ENCODE measurements at regions not wholly inside any gene's neighbourhood (a gene's known extent, or its start where the extent isn't known, plus 50 kb on each side); places are given as distances from the start of the nearest gene placed in this dataset.
"Not testable (repeated sequence)": the region's sequence is repeated elsewhere in the genome, so short reads cannot be mapped to it uniquely, and the experiment has no call there.

DNA sequence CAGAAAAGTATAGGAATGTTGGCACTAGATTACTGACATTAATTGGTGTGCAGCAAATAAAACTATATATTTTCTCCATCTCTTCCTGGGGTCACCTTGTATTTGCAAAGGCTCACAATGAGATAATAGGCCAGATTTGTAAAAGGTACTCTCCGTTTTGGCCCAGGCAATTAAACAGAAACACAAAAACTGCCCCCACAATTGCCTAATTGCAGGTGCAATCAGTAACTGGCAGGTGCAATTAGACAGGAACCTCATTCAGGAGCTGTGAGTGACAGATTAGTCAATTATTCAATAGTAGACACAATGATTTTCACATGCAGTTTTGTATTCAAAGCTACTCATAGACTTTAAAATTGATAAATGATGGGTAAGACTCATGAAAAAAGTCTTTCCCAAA, 451.4 kb upstream of the ID2 start:
- no peak for DNase-seq

DNA sequence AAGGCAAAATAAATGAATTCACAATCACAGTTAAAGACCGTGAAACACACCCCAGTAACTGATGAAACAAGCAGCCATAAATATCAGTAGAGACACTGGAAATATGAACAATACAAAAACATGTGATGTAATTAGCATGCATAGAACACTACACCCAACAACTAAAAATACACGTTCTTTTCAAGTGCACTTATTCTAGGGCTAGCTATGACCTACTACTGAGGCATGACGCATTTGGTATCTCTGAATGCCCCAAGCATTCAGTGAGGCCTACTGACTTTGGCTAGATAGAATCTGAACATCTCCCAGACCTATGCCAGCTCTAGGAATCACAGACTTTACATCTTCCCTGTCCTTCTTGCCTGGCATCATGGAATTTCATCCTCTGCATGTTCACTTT, 450.0 kb upstream of the ID2 start:
- no peak for DNase-seq

DNA sequence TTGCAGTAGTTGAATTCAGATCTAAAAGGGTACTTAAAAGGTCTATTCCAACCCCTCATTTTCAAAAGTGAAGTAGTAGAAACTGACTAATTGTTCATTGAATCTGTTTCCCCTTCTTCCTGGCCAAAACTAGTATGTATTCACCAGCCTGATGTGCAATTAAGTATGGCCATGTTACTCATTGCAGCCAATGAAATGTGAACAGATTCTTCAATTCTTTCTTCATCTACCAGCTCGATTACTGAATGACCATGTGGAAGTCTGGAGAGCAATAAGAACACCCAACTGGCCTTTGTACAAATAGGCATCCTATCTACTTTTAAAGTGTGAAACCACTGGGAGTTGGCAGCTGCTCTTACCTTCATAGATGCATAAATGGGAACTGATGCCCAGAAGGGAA, 449.0 kb upstream of the ID2 start:
- DNase-seq = no peak

DNA sequence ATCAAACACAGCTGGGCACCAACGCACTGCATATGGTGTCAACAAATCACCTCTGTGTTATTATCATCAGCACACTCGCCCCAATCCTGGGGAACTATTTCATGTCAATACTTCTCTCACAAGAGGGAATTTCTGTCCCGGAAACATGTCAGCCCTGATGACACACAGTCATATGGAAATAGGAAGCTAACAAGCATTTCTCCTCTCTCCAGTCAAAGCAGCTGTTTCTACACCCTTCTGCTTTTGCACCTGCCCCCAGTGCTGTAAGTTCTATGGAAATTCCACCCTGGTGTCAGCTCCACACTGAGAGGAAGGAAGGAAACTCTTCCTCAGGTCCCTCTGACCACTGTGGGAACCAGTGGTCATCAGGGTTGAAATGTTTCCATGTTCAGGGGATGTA, 447.6 kb upstream of the ID2 start:
- no peak for DNase-seq

DNA sequence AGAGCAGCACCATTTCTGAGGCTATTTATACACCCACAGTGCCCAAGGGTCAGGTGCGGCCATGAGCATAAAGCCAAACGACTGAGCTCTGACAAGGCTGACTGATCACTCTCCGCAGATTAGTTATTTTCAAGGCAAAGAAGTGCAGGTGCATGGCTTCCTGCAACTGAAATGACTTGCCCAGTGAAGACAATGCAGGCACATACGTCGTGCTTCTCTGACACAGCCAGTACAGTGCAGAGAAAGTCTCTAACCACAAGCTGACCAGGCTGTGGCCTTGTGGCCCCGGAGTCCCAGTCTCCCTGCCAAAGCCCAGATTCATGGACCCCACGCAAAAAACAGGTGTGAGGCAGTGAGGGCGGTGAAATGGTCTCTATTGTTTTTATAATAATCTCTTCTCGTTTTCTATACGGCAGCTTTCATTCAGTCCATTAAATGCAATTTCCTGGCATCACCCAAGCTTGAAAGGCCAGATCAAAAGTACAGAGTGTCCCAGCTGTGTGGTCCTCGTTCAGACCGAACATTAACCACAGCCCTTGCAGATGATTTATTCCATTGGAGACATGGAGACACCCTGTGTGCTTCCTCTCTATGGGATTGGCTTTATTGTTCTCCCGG, 447.0 kb upstream of the ID2 start:
- DNase-seq = peak; percentile 1

DNA sequence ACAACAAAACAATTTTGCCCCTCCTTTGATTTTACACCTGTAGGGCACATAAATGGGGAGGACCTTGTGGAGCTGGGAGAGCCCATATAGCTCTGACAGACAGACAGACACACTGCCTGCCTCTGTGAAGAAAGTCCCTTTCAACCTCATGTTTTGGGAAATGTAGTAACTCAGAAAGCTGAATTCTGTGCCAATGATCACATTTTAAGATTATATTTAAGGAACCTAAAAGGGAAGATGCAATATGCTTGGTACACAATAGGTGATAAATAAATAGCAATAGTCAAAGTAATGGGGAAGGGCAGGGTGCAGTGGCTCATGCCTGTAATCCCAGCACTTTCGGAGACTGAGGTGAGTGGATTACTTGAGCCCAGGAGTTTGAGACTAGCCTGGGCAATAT, 446.4 kb upstream of the ID2 start:
- DNase-seq = no peak

DNA sequence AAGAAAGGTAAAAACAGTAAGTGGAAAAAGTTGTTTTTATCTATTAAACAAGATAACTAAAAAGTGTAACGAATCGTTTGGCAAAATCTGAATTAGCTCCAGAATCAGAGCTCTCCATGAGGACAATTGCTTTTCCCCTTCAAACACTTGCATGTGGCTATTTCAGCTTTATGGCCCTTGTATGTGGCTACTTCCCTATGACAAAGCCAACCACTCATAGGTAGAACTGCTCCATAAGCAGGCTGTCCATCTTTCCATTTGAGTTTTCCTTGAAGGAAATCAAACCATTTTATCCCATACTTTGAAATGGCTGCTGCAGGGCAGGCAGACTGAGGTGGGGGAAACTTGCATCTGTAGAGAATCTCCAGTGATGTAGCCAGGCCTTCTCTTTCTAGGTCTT, 445.5 kb upstream of the ID2 start:
- no peak for DNase-seq

DNA sequence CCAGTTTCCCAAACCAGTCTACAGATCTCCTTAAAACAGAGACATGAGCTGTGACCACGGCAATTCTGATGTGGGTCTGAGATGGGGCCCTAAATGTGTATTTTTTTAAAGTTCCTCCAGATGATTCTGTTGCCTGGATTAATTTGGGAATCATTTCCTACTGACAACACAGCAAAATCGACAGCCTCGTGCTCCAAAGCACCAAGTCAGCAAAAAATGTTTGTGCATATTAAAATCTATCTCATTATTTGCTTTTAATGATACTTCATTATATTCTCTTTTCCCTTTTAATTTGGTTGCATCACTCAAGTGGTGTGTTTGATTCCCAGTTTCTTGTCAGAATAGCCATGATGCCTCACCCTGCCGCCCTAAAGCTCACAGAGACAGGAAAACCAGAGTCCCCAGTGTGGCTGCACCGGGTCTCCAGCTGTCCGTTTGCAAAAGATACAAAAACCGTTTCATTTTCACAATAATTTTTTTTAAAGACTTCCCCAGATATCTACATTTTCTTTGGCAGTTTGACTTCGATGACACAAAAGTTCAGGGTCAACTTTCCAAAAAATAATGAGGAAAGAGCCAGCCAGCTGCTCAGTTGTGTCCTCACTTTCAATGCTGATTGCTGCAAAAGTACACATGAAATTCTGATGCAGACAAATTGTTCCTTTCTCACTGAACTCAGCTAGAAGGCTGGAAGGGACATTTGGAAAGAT, 443.2 kb upstream of the ID2 start:
- DNase-seq = no peak

DNA sequence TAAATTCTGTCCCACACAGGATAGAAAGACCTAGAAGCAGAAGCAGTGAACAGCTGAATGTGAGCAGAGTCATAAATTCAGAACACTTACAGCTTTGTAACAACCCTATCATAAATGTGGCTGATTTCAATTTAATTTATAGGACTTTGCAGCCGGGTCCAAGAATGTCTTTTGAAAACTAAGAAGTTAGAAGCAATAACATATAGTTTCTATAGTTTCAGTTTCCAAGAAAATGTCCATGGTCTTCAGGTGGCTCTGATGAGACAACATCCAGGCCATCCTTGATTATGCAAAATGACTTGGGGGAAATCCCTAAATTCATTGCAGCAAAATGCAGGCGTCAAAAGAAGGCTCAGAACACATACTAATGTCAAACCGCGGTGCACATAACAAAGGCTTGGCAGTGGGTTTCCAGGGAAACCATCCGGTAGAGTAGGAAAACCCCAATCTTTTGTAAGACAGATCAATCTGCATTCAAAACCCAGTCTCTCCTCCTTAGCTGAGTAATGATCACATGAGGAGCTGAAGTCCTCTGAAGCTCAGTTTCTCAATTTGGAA, 442.2 kb upstream of the ID2 start:
- DNase-seq = no peak

DNA sequence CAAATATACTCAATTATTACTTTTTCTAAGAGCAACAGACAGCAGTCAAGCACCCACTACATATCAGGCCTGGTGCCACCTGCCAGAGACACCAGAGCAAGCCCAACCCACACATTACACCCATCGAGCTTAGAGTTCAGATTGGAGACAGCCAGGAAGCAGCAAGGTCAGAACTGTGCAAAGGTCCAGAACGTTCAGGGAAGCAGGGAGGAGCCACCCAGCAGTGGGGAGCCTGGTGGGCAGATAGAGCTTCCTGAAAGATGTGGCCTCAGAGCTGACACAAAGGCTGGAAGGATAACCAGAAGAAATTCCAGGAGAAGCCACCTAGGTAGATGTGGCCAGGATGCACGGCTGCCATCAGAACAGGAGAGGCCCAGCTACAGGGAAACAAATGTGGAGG, 440.5 kb upstream of the ID2 start:
- no peak for DNase-seq

DNA sequence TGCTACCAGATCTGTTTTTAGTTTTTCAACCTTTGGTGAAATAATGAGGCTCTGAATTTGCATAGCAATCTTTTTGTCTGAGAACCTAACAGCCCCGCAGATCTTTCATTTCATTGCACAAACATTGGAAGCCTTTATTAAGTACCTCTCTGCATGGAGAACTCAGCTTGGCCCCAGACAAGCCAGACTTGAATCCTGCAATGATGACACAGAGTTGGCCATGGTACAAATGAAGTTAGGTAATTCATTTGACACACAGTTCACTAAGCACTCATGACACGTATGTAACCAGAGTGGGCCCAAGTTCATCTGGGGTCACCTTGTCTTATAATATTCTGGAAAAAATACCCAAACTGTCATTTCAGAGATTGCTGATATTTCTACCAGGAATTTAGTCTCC, 439.1 kb upstream of the ID2 start:
- DNase-seq = no peak

DNA sequence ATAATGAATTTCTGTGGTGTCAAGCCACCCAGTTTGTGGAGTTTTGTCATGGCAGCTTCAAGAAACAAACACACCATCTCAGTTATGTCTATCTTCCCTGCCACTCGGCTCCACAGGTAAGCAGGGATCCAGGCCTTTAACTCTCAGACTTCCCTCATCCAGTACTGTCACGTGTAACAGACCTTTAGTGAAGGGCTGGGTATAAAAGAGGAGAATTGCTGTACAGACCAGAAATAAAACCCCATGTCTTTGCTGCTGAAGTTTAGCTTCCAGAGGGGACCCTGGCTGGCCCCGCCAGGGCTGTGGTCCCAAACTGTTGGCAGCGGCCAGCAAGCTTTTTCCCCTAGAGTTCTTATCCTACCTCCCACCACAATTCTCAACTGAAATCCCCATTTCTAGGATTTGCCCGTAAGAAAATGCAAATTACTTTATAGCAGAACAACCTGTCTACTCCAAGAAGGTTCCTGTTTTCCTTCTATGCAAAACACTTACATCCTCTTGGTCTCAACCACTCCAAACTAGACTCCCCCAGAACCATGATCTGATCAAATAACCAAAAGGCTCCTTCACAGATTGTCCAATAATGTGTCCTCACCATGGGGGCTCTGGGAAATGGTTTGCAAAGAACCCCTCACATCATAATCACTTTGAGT, 438.0 kb upstream of the ID2 start:
- DNase-seq = no peak

DNA sequence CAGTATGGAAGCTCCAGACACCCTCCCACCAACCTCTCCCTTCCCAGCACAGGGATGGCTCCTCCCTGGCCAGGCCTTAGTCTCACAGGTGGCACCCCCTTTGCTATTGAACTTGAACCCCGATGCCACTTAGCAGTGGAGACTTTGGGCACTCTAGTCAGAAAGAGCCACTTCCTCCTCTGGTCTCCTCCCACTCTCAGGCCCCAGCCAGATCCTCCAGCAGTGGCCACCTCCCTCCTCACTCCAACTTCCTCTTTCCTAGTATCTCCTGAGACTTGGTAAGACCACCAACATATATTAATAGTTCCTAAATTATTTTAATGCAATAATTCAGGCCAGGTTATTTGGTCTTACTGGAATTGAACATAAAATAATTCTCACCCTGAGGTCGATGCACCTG, 437.2 kb upstream of the ID2 start:
- no peak for DNase-seq

DNA sequence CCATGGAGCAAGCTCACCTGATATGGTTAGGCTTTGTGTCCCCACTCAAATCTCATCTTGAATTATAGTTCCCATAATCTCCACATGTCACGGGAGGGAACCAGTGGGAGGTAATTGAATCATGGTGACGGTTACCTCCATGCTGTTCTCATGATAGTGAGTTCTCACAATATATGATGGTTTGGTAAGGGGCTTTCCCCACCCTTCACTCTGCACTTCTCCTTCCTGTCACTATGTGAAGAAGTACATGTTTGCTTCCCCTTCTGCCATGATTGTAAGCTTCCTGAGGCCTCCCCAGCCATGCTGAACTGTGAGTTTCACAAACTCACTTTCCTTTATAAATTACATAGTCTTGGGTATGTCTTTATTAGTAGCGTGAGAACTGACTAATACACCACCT, 435.7 kb upstream of the ID2 start:
- DNase-seq = no peak

DNA sequence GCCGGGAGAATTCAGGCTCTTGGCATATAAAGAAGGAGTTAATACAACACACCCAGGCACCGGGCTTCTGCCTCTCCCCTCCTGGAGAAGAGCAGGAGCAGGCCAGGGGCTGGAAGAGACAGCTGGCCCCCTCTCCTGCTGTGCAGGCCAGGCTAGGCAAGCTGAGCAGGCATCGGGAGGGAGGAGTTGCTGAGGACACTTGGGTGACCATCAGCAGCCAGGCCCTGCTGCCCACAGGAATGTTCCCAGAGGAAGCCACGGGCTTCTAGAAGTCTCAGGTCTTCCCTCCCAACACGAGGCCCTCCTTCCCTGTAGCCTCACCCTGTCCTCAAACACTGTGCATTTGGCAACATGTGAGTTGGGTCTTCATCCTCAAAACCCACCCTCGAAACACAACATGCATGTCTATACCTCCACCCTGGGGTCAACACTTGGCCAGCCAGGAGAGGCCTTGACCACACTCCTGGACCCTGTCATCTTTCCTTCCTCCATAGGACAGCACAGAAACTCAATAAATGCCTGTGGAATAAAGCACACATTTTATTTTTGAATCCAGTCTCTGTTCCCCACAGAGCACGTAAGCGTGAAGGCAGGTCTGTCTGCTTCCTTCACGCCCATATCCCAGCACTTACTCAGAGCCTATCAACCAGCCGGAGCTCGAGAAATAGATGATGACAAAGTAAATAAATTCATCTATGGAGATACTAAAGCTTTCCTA, 433.8 kb upstream of the ID2 start:
- DNase-seq = no peak

DNA sequence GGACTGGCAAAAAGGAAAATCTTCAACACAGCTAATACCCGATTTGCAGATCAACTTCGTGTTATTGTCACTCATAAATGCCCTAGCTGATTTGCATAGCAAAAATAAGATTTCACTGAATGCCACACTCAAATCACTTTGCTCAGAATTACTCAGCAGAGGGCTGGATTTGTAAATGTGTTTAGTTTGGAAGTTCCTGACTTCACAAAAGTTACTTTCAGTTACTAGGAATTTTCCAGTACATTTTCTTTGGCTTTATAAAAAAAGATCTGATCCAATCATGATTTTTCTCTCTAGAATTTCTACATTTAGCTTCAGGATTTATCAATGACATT, 433.3 kb upstream of the ID2 start:
- no peak for DNase-seq

DNA sequence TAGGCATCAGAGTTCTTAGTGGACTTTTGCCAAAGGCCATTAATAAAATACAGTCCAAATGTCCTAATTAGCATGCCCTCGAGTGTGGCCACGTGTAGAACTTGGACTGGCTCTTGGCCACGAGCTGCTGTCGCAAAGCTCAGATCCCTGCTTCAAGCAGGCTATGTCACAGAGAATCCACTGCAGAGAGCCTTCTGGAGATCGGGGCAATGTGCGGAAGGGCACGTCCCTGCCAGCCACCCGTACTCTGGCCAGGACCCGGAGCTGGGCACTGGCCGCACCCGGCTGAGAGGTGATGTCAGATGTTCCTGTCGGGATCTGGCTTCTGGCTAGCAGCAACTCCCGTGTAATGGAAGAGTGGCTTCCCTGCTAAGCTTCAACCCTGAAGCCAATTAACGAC, 432.7 kb upstream of the ID2 start:
- no peak for DNase-seq

DNA sequence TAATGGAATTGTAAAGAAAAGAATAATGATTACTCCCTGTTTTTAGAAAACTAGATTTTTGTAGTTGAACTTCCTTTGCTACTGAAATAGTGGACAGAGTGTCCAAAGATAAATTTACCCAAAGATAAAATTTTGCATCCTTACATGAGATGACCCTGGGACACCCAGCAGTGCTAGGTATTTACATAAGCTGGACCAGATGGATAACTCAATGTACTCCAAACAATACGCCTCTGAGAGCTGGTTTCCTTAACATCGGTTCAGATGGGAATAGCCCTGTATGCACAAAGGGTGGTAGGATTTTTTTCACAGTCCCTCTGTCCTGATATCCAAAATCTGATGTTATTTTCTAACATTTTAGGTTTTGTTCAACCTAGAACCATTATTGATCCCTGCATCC, 432.1 kb upstream of the ID2 start:
- DNase-seq = no peak

DNA sequence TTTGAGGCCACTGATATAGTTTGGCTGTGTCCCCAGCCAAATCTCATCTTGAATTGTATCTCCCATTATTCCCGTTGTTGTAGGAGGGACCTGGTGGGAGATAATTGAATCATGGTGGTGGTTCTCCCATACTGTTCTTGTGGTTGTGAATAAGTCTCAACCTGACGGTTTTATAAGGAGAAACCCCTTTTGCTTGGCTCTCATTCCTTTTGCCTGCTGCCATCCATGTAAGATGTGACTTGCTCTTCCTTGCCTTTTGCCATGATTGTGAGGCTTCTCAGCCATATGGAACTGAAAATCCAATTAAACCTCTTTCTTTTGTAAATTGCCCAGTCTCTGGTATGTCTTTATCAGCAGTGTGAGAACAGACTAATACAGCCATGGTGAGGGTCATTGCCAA, 431.6 kb upstream of the ID2 start:
- DNase-seq = not testable (repeated sequence)

DNA sequence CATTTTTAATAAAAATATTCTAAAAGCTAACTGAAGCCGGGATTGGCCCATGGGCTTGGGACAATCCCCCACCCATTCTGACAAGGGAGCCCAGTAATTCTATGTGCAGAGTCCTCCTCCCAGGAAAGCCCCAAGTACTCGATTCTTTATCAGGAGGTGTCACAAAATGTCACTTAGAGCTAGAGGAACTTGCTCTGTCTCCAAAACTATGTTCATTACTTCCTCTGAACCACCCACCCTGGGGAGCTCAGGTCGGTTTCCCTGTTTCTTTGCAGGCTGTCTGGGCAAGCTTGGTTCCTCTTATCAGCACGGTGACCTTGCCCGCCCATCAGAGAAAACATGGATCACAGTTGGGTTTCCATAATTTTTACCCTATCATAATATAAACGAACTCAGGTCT, 430.6 kb upstream of the ID2 start:
- no peak for DNase-seq

DNA sequence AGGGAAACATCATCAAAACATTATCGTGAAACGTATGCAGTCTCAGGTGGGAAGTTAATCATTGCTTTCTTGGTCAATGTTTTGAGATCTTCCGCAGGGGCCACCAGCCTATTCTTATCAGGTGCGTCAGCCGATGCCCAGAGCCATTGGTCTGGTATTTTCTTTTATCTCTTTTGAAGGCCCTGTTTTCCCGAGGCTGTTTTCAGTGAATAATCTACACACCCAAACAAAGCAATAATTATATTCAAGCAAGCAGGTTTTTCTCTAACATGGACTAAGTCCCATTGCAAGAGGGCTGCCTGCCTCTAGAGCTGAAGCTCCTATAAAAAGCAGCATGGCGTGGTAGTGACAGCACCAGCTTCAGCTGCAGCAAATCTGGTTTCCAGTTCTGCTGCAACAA, 430.0 kb upstream of the ID2 start:
- no peak for DNase-seq

DNA sequence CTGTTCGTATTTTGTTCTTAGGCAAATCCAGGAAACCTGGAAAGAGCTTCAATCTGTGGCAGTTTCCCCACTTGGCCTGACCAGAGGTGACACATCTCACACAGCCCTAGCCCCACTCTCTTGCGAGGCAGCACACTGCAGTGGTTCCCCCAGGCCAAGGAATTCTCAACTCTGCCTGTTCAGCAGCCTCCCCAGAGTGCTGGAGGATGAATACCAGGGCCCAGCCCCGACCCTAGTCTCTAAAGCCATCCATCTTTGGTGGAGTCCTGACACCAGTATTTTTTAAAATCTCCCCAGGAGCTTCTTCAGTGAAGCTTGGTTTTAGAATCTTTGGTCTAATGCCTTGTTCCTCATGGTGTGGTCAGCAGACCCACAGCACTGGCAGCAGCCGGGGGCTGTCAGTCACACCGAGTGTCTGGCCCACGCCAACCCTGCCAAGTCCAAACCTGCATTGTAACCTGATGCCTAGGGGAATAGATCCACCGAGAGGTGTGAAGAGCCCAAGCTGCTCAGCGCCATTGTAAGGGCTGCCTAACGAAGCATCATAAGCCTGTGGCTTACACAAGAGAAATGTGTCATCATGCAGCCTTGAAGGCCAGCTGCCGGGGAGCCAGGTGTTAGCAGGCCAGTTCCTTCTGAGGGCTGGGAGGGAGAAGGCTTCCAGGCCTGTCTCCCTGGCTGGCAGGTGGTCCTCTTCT, 428.7 kb upstream of the ID2 start:
- DNase-seq = no peak

DNA sequence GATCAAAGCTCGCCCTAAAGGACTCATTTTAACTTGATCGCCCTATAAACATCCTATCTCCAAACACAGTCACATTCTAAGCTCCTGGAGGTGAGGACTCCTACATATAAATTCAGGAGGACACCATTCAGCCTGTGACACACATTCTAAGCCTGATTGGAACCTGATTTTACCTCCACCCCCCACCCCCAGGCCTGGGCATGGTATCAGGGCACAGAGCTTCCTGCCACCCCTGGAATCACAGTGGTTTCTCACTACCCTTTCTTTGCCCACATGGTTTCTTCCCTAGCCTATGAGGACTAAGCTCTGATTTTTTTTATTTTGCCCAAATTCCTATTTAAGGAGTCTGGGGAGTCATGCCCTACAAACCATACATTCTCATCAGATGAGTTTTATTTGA, 428.1 kb upstream of the ID2 start:
- DNase-seq = no peak

Data from kidney glomerular epithelial cell (primary cell).